ENCODE measurements at regions not wholly inside any gene's neighbourhood (a gene's known extent, or its start where the extent isn't known, plus 50 kb on each side); places are given as distances from the start of the nearest gene placed in this dataset.

- no peak for DNase-seq (ENCODE audit: low read depth in 2 of 2)
Observed at GRCh38 chr5:74099538-74100267, 473.7 kb downstream of the ARHGEF28 start.

GRCh38 chr5:74098941-74099340 is 472.9 kb downstream of the ARHGEF28 start:
- peak in 1 of 2 donors; percentile 24 for DNase-seq (ENCODE audit: low read depth in 2 of 2)

- peak in 1 of 2 donors; percentile 79 for DNase-seq (ENCODE audit: low read depth in 2 of 2)
Observed at GRCh38 chr5:74098456-74098855, 472.5 kb downstream of the ARHGEF28 start.

GRCh38 chr5:74096325-74096724 is 470.3 kb downstream of the ARHGEF28 start:
- no peak for DNase-seq (ENCODE audit: low read depth in 2 of 2)

GRCh38 chr5:74095871-74096270 is 469.9 kb downstream of the ARHGEF28 start:
- DNase-seq (ENCODE audit: low read depth in 2 of 2) = no peak

GRCh38 chr5:74094782-74095108 is 468.7 kb downstream of the ARHGEF28 start:
- no peak for DNase-seq (ENCODE audit: low read depth in 2 of 2)

- peak; percentile 16 to 81 for DNase-seq (ENCODE audit: low read depth in 2 of 2)
Observed at GRCh38 chr5:74094096-74094781, 468.2 kb downstream of the ARHGEF28 start.

GRCh38 chr5:74093561-74093960 is 467.6 kb downstream of the ARHGEF28 start:
- DNase-seq (ENCODE audit: low read depth in 2 of 2) = no peak

- DNase-seq (ENCODE audit: low read depth in 2 of 2) = no peak
Observed at GRCh38 chr5:74092766-74093165, 466.8 kb downstream of the ARHGEF28 start.

- DNase-seq (ENCODE audit: low read depth in 2 of 2) = no peak
Observed at GRCh38 chr5:74085782-74086181, 459.8 kb downstream of the ARHGEF28 start.

- no peak for DNase-seq (ENCODE audit: low read depth in 2 of 2)
Observed at GRCh38 chr5:74085186-74085585, 459.2 kb downstream of the ARHGEF28 start.

- no peak for DNase-seq (ENCODE audit: low read depth in 2 of 2)
Observed at GRCh38 chr5:74083096-74083791, 457.2 kb downstream of the ARHGEF28 start.

- no peak for DNase-seq (ENCODE audit: low read depth in 2 of 2)
Observed at GRCh38 chr5:74082512-74083055, 456.6 kb downstream of the ARHGEF28 start.

GRCh38 chr5:74081126-74081525 is 455.1 kb downstream of the ARHGEF28 start:
- no peak for DNase-seq (ENCODE audit: low read depth in 2 of 2)

GRCh38 chr5:74079971-74080556 is 454.1 kb downstream of the ARHGEF28 start:
- no peak for DNase-seq (ENCODE audit: low read depth in 2 of 2)

GRCh38 chr5:74075501-74076484 is 449.8 kb downstream of the ARHGEF28 start:
- DNase-seq (ENCODE audit: low read depth in 2 of 2) = peak in 1 of 2 donors; percentile 72

- no peak for DNase-seq (ENCODE audit: low read depth in 2 of 2)
Observed at GRCh38 chr5:74074111-74074510, 448.1 kb downstream of the ARHGEF28 start.

GRCh38 chr5:74073257-74073656 is 447.3 kb downstream of the ARHGEF28 start:
- no peak for DNase-seq (ENCODE audit: low read depth in 2 of 2)

GRCh38 chr5:74072646-74073045 is 446.6 kb downstream of the ARHGEF28 start:
- DNase-seq (ENCODE audit: low read depth in 2 of 2) = no peak

GRCh38 chr5:74070766-74071165 is 444.8 kb downstream of the ARHGEF28 start:
- peak; percentile 15 to 20 for DNase-seq (ENCODE audit: low read depth in 2 of 2)

- no peak for DNase-seq (ENCODE audit: low read depth in 2 of 2)
Observed at GRCh38 chr5:74069741-74070140, 443.7 kb downstream of the ARHGEF28 start.
